ENCODE measurements at regions not wholly inside any gene's neighbourhood (a gene's known extent, or its start where the extent isn't known, plus 50 kb on each side); places are given as distances from the start of the nearest gene placed in this dataset.

GRCh38 chr6:82602776-82603175 lies 239.2 kb downstream of the TPBG start:
- Histone ChIP-seq H3K27ac (no peak overlapping the region), H3K4me3 (no peak overlapping the region)

GRCh38 chr6:82603871-82604270 lies 240.3 kb downstream of the TPBG start:
- intact Hi-C loops (cut with DNase I; ENCODE audit: low total_unique reads) = no loop called here
- no peaks in the 10 kb centered on the region for H3K27me3 ChIP-seq
- TF ChIP-seq, protein P1, sequence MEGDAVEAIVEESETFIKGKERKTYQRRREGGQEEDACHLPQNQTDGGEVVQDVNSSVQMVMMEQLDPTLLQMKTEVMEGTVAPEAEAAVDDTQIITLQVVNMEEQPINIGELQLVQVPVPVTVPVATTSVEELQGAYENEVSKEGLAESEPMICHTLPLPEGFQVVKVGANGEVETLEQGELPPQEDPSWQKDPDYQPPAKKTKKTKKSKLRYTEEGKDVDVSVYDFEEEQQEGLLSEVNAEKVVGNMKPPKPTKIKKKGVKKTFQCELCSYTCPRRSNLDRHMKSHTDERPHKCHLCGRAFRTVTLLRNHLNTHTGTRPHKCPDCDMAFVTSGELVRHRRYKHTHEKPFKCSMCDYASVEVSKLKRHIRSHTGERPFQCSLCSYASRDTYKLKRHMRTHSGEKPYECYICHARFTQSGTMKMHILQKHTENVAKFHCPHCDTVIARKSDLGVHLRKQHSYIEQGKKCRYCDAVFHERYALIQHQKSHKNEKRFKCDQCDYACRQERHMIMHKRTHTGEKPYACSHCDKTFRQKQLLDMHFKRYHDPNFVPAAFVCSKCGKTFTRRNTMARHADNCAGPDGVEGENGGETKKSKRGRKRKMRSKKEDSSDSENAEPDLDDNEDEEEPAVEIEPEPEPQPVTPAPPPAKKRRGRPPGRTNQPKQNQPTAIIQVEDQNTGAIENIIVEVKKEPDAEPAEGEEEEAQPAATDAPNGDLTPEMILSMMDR (IDR thresholded peaks at IDR 0.05) = no peak
- no peak overlapping the region for H3K4me3 ChIP-seq
- no peak overlapping the region for H3K27ac ChIP-seq
- DNase-seq = no peak
- no peaks in the 10 kb centered on the region for H3K4me1 ChIP-seq
- no peaks in the 10 kb centered on the region for H3K9me3 ChIP-seq
- no peaks in the 10 kb centered on the region for H3K36me3 ChIP-seq

More at GRCh38 chr6:82602776-82603175, 239.2 kb downstream of the TPBG start:
- no peaks in the 10 kb centered on the region for H3K4me1 ChIP-seq
- H3K36me3 ChIP-seq = no peaks in the 10 kb centered on the region
- TF ChIP-seq, protein P1 (IDR thresholded peaks at IDR 0.05) = no peak
- H3K9me3 ChIP-seq = no peaks in the 10 kb centered on the region
- intact Hi-C loops (cut with DNase I; ENCODE audit: low total_unique reads) = no loop called here
- DNase-seq = no peak
- H3K27me3 ChIP-seq = no peaks in the 10 kb centered on the region

DNA sequence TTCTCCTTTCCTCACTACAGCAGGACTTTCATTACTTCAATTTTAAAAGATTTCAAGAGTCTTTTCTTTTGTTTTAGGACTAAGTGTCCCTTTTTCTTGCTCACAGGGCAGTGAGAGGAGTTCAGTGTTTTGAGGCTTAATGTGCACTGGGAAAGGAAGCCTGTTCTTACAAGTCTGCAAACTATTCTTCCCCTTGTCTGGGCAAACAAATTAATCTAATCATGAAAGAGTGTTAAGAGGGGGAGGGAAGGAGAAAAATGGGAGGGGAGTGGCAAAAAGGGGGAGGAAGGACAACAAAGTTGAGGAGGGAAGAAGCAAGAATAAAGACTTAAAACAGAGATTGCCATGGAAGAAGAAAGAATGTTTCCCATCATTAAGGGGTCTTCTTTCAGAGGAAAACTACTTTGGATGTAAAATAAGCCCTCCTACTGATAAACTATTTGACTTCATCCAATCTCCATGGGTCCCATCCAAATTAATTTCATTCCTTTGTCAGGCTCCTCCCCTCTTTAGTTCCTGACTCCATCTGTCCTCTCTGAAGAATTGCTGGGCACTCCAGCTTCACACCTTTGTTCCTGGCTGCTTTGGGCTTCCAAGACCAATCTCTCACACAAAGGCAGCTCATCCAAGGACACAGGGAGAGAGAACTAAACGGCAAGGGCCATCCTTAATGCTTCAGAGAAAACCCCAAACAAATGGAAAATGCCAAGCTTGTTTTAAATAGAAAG lies 244.5 kb downstream of the TPBG start:
- TF ChIP-seq, protein P1 (IDR thresholded peaks at IDR 0.05) = no peak
- Histone ChIP-seq H3K4me1 (no peaks in the 10 kb centered on the region), H3K27ac (no peak overlapping the region), H3K27me3 (no peaks in the 10 kb centered on the region), H3K9me3 (no peaks in the 10 kb centered on the region), H3K36me3 (no peaks in the 10 kb centered on the region), H3K4me3 (no peak overlapping the region)
- intact Hi-C loops (cut with DNase I; ENCODE audit: low total_unique reads) = no loop called here
- DNase-seq = no peak

GRCh38 chr6:82608781-82609180 lies 245.2 kb downstream of the TPBG start:
- no peaks in the 10 kb centered on the region for H3K4me1 ChIP-seq
- H3K27me3 ChIP-seq = no peaks in the 10 kb centered on the region
- H3K4me3 ChIP-seq = no peak overlapping the region
- no peak overlapping the region for H3K27ac ChIP-seq
- no peaks in the 10 kb centered on the region for H3K9me3 ChIP-seq
- H3K36me3 ChIP-seq = no peaks in the 10 kb centered on the region
- TF ChIP-seq, protein P1 (IDR thresholded peaks at IDR 0.05) = no peak
- no peak for DNase-seq
- intact Hi-C loops (cut with DNase I; ENCODE audit: low total_unique reads) = no loop called here

GRCh38 chr6:82611751-82612150 lies 248.1 kb downstream of the TPBG start:
- intact Hi-C loops (cut with DNase I; ENCODE audit: low total_unique reads) = no loop called here
- H3K36me3 ChIP-seq = no peaks in the 10 kb centered on the region
- no peaks in the 10 kb centered on the region for H3K4me1 ChIP-seq
- TF ChIP-seq, protein P1 (IDR thresholded peaks at IDR 0.05) = no peak
- H3K27ac ChIP-seq = no peak overlapping the region
- DNase-seq = no peak
- H3K4me3 ChIP-seq = no peak overlapping the region
- H3K9me3 ChIP-seq = no peaks in the 10 kb centered on the region
- no peaks in the 10 kb centered on the region for H3K27me3 ChIP-seq

All from tibial artery (tissue), 4 donors.